K562 (cell line): ENCODE measurements at regions not wholly inside any gene's neighbourhood (a gene's known extent, or its start where the extent isn't known, plus 50 kb on each side); places are given as distances from the start of the nearest gene placed in this dataset.

Experiments used
- ATAC-seq: fragments of 200-7000 bp; cut with Tn5 transposase; 3 replicates; pipeline ENCODE4 v1.9.1; 2020; ENCODE audit warnings: moderate library complexity
- BruUV-seq: library from RNA; stranded (reverse); fragments of 400-500 nt; replicated peaks from 2 replicates; lab custom pipeline; 2021; lab: Mats Ljungman, UMichigan
- CTCF ChIA-PET: fragments of 300-600 bp; formaldehyde crosslinking; extraction: SDS; loops from one replicate; lab custom pipeline; 2021; ENCODE audit warnings: low intra/inter-chr PET ratio; lab: Yijun Ruan, JAX
- POLR2A ChIA-PET: fragments of 300-600, 350-650 bp; sonication (Branson Sonifier 250); formaldehyde crosslinking; extraction: SDS; loops from one replicate; lab custom pipeline; 2021; ENCODE audit warnings: antibody characterized with exemption, inconsistent platforms; lab: Yijun Ruan, JAX
- DNase-seq, 4 experiments: peaks; one replicate each; pipeline versions ENCODE4 v3.0.0 to v3.0.0-alpha.2; 2011 to 2018; ENCODE audit warnings: low spot score in 3 of 4, mixed read lengths in 3 of 4; ENCODE audit errors: extremely low read depth in 1 of 4
- FAIRE-seq: peaks from 2 replicates; lab custom pipeline; 2011; peaks lifted over from hg19 to GRCh38; lab: Jason Lieb, UNC
- H2AFZ ChIP-seq: 2 replicates; pipeline ENCODE4 v1.6.0; 2011; ENCODE audit warnings: low read depth, low read length, control low read depth, inconsistent platforms
- H3K27ac ChIP-seq: fragments of 200-600 bp; 3 replicates; pipeline ENCODE4 v1.8.0; 2011; ENCODE audit warnings: low read depth, mild to moderate bottlenecking, control low read depth, inconsistent platforms, low read length, moderate library complexity, mixed read lengths; ENCODE audit errors: extremely low read depth
- H3K27me3 ChIP-seq, 2 experiments: fragments of 300-600 bp in 1 of 2; 2 replicates in 1 of 2; 3 replicates in 1 of 2; pipeline versions ENCODE4 v1.6.0 to v1.8.0; 2011; ENCODE audit warnings: inconsistent platforms in 2 of 2, low read length in 2 of 2, mild to moderate bottlenecking in 1 of 2, mixed read lengths in 1 of 2, moderate library complexity in 1 of 2; ENCODE audit not compliant: control insufficient read depth in 2 of 2, insufficient read depth in 2 of 2
- H3K36me3 ChIP-seq: fragments of 300-600 bp; 3 replicates; pipeline ENCODE4 v1.8.0; 2011; ENCODE audit warnings: mild to moderate bottlenecking, low read length, inconsistent platforms; ENCODE audit not compliant: control insufficient read depth, insufficient read depth
- H3K4me1 ChIP-seq, 2 experiments: fragments of 200-600 bp in 1 of 2; replicated peaks in 1 of 2; 2 replicates in 1 of 2; 3 replicates in 1 of 2; pipeline versions ENCODE4 v1.5.1 to v1.8.0; 2011; ENCODE audit warnings: inconsistent platforms in 2 of 2, low read length in 2 of 2, mild to moderate bottlenecking in 1 of 2, mixed read lengths in 1 of 2, moderate library complexity in 1 of 2; ENCODE audit not compliant: control insufficient read depth in 2 of 2, insufficient read depth in 2 of 2
- H3K4me2 ChIP-seq: 2 replicates; pipeline ENCODE4 v1.6.1; 2011; ENCODE audit warnings: low read length, control low read depth, inconsistent platforms, mixed read lengths; ENCODE audit not compliant: insufficient read depth
- H3K4me3 ChIP-seq: fragments of 200-600 bp; sonication (generic), shearing (Covaris generic); 2 replicates; pipeline ENCODE4 v1.5.1; 2016; ENCODE audit warnings: control low read depth, inconsistent platforms
- H3K79me2 ChIP-seq: fragments of 200-600 bp; 3 replicates; pipeline ENCODE4 v1.8.0; 2011; ENCODE audit warnings: low read length, inconsistent platforms; ENCODE audit not compliant: control insufficient read depth, insufficient read depth
- H3K9ac ChIP-seq, 2 experiments: 2 replicates each; pipeline versions ENCODE4 v1.6.0 to v1.6.1; 2011; ENCODE audit warnings: low read depth in 2 of 2, low read length in 2 of 2, control low read depth in 1 of 2, inconsistent platforms in 1 of 2, mild to moderate bottlenecking in 1 of 2, mixed read lengths in 1 of 2; ENCODE audit not compliant: insufficient read depth in 1 of 2
- H3K9me1 ChIP-seq: one replicate; pipeline ENCODE4 v1.6.0; 2011; ENCODE audit warnings: inconsistent platforms, mild to moderate bottlenecking, low read length, moderate library complexity; ENCODE audit not compliant: control insufficient read depth, insufficient read depth
- H3K9me3 ChIP-seq: replicated peaks from 2 replicates; pipeline ENCODE4 v1.5.1; 2011; ENCODE audit warnings: low read depth, low read length, inconsistent platforms; ENCODE audit not compliant: control insufficient read depth, insufficient read depth
- H4K20me1 ChIP-seq: replicated peaks from 2 replicates; pipeline ENCODE4 v1.6.1; 2011; ENCODE audit warnings: low read length, inconsistent platforms, mixed read lengths; ENCODE audit not compliant: control insufficient read depth, insufficient read depth
- CGGBP1 ChIP-seq: fragments of 250-450 bp; sonication (Bioruptor Pico); IDR thresholded peaks from 2 replicates; pipeline ENCODE4 v1.9.0; 2021; ENCODE audit warnings: mild to moderate bottlenecking
- FIP1L1 ChIP-seq: fragments of 200-400 bp; formaldehyde crosslinking; IDR thresholded peaks from 2 replicates; pipeline ENCODE4 v1.6.1; 2018; ENCODE audit warnings: mild to moderate bottlenecking, low read depth, low read length; ENCODE audit not compliant: poor library complexity, severe bottlenecking
- KAT8 ChIP-seq: fragments of 450-650 bp; IDR thresholded peaks from 2 replicates; pipeline ENCODE4 v1.6.1; 2016; ENCODE audit warnings: low read depth, mild to moderate bottlenecking
- NFIC ChIP-seq: fragments of 450-650 bp; IDR thresholded peaks from 2 replicates; pipeline ENCODE4 v1.6.1; 2017; ENCODE audit warnings: mild to moderate bottlenecking, inconsistent platforms
- POLR2G ChIP-seq: fragments of 200-400 bp; formaldehyde crosslinking; IDR thresholded peaks from 2 replicates; pipeline ENCODE4 v1.6.1; 2017; ENCODE audit warnings: low read depth, mild to moderate bottlenecking, antibody characterized with exemption, low read length, moderate library complexity
- RREB1 ChIP-seq: fragments of 250-450 bp; sonication (Bioruptor Pico); IDR thresholded peaks from 2 replicates; pipeline ENCODE4 v1.4.0; 2020
- ZKSCAN1 ChIP-seq: fragments of 150-350 bp; IDR thresholded peaks from 2 replicates; pipeline ENCODE4 v1.6.1; 2016; ENCODE audit warnings: low read depth, low read length
- ZNF212 ChIP-seq: fragments of 450-650 bp; formaldehyde crosslinking; IDR thresholded peaks from 2 replicates; pipeline ENCODE4 v1.4.0; 2020; ENCODE audit warnings: mild to moderate bottlenecking
- ZNF586 ChIP-seq: fragments of 450-650 bp; formaldehyde crosslinking; conservative IDR thresholded peaks from 2 replicates; pipeline ENCODE4 v1.4.0; 2020; ENCODE audit warnings: mild to moderate bottlenecking, moderate library complexity
- WGBS: fragments of 100-300 bp; shearing (Covaris generic); methylation state at CpG from one replicate; pipeline ENCODE4 v1.1.6; 2016; ENCODE audit warnings: low coverage, mixed read lengths; ENCODE audit not compliant: insufficient coverage; ENCODE audit errors: missing lambda C conversion rate; 5-methylcytosine and 5-hydroxymethylcytosine counted together
- in situ Hi-C: fragments of 300-500 bp; cut with MboI; formaldehyde crosslinking; loops from 4 replicates; pipeline ENCODE4 v1.15.0; 2018; ENCODE audit warnings: inconsistent platforms, mixed read lengths
- intact Hi-C: fragments of 100-400 bp; cut with micrococcal nuclease; formaldehyde crosslinking; loops from 2 replicates; pipeline ENCODE4 v1.14.2; 2022

GRCh38 chr10:109517748-109518147 lies 405.6 kb downstream of the XPNPEP1 start:
- no TSS peak for BruUV-seq
- CTCF ChIA-PET, result no interaction called here

More at GRCh38 chr10:109517748-109518147, 405.6 kb downstream of the XPNPEP1 start:
- POLR2A ChIA-PET, result no interaction called here
- H3K4me2 ChIP-seq, result no peak overlapping the region
- in situ Hi-C loops, result no loop called here
- no peaks in the 10 kb centered on the region for H3K9me1 ChIP-seq
- no peaks in the 10 kb centered on the region for H3K9me3 ChIP-seq
- H3K27ac ChIP-seq, result no peak overlapping the region
- no peaks in the 10 kb centered on the region for H3K4me1 ChIP-seq
- no peaks in the 10 kb centered on the region for H3K36me3 ChIP-seq
- FAIRE-seq (no peak), ATAC-seq (no peak), DNase-seq (no peak)
- WGBS, result 0% methylated on average over 4 of the region's 4 CpGs
- H3K4me3 ChIP-seq, result no peak overlapping the region
- H3K79me2 ChIP-seq, result no peaks in the 10 kb centered on the region
- intact Hi-C loops, result no loop called here
- no peak overlapping the region for H3K9ac ChIP-seq
- TF ChIP-seq CGGBP1 (CRISPR knock-in tag) (no peak), NFIC (no peak), ZNF586 (CRISPR knock-in tag) (no peak), KAT8 (no peak), RREB1 (CRISPR knock-in tag) (no peak), ZNF212 (CRISPR knock-in tag) (no peak), POLR2G (no peak), FIP1L1 (no peak), ZKSCAN1 (no peak)
- no peaks in the 10 kb centered on the region for H3K27me3 ChIP-seq
- H4K20me1 ChIP-seq, result no peaks in the 10 kb centered on the region
- no peak overlapping the region for H2AFZ ChIP-seq
